ENCODE measurements at regions not wholly inside any gene's neighbourhood (a gene's known extent, or its start where the extent isn't known, plus 50 kb on each side); places are given as distances from the start of the nearest gene placed in this dataset.

DNA sequence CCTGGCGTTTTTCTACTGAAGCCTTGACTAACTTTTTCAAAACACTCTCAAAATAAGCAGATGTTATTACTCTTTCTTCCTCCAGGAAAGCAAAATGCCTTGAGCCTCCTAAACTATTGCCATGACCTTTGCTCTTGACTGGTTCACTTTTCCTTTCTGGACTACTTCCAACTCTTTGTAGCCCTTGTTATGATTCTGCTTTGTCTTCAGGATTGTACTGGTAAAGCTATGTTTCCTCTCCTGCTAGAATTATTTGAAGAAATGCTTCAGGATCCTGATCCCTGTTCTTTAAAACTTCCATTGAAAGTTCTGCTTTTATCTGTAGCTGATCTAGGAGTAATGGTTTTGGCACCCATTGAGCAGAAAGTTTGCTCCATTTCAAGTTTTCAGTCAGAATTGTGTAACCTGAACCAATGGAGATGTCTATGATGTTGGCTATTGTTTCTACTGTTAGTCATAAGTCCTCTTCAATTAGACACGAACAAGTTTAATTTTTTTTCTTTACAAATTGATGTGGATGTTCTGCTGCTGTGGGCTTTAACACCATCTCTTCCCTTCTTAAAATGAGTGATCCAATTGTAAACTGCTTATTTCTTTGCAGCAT is 1356.4 kb downstream of the EFNA5 start:
- TF ChIP-seq, protein P1, sequence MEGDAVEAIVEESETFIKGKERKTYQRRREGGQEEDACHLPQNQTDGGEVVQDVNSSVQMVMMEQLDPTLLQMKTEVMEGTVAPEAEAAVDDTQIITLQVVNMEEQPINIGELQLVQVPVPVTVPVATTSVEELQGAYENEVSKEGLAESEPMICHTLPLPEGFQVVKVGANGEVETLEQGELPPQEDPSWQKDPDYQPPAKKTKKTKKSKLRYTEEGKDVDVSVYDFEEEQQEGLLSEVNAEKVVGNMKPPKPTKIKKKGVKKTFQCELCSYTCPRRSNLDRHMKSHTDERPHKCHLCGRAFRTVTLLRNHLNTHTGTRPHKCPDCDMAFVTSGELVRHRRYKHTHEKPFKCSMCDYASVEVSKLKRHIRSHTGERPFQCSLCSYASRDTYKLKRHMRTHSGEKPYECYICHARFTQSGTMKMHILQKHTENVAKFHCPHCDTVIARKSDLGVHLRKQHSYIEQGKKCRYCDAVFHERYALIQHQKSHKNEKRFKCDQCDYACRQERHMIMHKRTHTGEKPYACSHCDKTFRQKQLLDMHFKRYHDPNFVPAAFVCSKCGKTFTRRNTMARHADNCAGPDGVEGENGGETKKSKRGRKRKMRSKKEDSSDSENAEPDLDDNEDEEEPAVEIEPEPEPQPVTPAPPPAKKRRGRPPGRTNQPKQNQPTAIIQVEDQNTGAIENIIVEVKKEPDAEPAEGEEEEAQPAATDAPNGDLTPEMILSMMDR (conservative IDR thresholded peaks at IDR 0.05; ENCODE audit: low read depth, low read length) = no peak
- no peak for TF ChIP-seq SMC3 (IDR thresholded peaks at IDR 0.05; ENCODE audit: low read depth, low read length)

Measured in IMR-90 (cell line).